NCI-H748 (cell line): ENCODE measurements at regions not wholly inside any gene's neighbourhood (a gene's known extent, or its start where the extent isn't known, plus 50 kb on each side); places are given as distances from the start of the nearest gene placed in this dataset.
"Not testable (repeated sequence)": the region's sequence is repeated elsewhere in the genome, so short reads cannot be mapped to it uniquely, and the experiment has no call there.

Source experiments
- DNase-seq: peaks from one replicate; lab custom pipeline; 2025; ENCODE audit not compliant: unreplicated experiment; lab: John Stamatoyannopoulos, UW

DNA sequence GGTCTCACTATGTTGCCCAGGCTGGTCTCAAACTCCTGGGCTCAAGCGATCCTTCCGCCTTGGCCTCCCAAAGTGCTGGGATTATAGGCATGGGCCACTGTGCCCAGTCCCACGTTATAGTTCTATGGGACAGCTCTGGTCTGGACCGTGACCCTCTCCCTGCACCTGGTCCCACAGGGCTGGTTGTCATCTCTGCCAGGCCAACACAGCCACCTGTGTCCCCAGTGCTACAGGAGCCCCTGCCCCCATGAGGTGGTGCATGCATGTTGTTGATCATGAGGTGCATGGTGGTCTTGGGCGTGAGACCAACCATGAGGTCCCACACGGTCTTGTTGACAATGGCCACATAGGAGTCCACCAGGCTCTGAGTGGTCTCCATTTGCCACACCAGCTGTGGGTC lies 51.0 kb upstream of the UBE2Q2 start:
- not testable (repeated sequence) for DNase-seq

DNA sequence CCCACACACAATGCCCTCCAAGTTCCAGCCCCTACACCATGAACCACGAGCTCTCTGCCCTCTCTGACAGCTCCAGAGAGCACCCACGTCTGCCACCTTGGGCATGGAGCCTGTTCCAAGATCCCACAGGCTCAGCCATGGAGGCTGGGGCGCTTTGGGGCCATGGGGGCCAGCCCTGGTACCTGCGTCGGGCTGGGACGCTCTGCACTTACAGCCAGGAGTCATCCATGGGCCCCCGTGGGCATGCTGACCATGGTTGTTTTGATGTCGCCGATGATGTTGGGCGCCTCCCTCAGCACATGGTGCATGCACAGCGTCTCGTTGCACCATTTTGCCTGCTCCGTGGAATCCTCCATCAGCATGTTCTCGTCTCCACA lies 51.9 kb upstream of the UBE2Q2 start:
- no peak for DNase-seq

DNA sequence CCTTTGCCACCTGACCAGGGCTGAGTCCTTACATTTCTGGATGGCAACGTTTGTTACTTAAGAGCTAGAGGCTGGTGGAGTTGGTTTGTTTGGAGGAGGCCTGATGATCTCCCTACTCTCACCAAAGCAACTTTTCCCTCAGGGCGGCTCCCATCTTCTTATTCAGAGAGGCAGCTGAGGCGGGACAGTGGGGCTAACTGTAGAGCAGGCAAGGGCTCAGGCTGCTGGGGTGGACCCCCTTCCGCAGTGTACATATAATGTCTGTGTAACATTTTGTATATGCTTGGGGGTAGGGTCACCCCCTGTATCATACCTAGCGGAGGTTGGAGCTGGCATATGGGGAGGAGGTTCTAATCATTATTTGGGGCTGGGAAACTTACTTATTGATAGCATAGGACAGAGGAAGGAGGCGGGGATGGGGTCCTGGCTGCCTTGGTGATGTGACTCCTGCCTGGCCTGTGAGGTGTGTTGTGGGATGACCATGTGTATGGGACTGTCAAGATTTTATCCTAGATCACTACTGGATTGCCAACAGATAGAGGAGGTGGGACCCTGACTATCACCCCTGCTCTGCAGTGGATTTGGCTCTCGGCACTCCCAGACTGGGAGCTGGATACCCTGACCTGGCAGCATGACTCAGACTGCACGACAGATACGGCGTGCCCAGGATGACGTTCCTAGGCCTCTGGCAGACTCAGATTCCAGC lies 52.5 kb upstream of the UBE2Q2 start:
- DNase-seq = no peak

DNA sequence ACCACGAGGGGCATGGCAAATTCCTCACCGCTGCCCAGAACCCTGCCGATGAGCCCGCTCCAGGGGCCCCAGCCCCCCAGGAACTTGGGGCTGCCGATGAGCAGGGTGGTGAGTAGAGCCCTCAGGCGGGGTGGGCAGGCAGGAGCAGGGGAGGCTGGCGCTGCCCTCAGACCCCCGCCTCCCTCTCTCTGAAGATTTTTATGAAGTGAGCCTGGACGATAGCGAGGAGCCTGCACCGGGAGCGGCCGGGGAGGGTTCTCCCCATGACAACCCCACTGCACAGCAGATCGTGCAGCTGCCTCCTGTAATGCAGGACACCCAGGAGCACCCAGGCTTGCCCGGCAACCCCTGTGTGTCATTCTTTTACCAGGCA lies 56.7 kb upstream of the UBE2Q2 start:
- no peak for DNase-seq

DNA sequence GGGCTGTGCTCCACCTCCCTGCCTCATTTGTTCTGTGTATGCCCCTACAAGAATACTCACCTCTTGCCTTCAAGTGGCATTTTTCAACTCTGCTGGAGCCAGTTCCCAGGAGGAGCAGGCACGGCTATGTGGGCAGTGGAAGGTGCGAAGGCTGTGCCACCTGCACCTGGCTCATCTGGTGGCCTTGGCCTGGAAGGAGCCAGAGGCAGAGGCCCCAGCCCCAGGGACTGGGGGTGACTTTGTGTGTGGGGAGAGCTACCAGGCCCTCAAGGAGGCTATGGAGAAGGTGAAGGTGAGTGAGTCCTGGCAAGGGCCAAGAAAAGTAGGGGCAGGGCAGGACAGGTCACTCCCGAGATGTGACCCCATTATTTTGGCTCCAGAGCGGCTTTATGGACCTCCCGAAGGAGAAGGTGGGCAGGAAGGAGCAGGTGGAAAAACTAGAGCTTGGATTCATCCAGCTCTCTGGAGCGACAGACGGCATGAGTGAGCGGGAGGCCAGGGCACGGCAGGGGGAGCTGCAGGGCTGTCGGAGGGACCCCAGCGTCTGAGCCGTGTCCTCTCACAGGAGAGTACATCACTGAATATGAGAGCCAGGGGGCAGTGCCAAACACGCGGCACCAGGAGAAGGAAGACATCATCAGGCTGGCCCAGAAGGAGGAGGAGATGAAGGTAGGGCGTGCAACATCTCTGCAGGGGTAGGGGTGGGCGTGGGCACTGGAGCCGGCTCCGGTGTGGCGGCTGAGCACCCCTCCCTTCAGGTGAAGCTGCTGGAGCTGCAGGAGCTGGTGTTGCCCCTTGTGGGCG lies 57.3 kb upstream of the UBE2Q2 start:
- peak; percentile 6 for DNase-seq

DNA sequence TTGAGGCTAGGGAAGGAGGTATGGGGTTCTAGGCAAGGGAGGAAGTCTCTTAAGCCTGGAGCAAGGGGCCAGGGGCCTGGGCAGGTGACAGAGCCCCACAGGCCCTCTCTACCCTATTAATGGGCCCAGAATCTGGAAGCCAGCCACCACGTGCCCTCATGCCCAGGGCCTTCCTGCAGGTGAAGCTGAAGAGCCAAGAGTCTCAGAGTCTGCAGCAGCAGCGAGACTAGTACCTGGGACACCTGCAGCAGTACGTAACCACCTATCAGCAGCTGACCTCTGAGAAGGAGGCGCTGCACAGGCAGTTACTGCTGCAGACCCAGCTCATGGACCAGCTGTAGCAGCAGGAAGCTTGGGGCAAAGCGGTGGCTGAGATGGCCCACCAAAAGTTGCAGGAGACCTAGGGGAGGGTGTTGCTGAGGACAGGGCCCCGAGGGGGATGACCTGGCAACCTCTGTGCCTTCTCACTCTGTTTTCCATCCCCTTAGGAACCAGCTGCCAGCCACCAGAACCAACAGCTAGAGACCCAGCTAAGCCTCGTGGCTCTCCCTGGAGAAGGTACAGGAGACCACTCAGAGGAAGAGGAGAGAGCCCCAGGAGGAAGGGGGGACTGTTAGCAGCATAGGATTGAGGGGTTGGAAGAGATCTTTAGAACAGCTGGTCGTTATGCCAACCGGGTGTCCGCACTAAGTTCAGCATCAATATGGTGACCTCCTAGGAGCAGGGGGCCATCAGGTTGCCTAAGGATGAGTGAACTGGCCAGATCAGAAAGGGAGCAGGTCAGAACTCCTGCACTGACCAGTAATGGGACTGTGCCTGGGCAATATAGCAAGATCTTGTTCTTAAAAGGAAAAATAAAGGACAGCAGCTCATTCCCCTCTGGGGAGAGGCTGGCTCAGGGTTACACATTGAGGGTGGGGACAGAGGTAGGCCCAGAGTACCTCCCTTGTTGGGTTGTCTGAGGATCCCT lies 58.5 kb upstream of the UBE2Q2 start:
- not testable (repeated sequence) for DNase-seq

DNA sequence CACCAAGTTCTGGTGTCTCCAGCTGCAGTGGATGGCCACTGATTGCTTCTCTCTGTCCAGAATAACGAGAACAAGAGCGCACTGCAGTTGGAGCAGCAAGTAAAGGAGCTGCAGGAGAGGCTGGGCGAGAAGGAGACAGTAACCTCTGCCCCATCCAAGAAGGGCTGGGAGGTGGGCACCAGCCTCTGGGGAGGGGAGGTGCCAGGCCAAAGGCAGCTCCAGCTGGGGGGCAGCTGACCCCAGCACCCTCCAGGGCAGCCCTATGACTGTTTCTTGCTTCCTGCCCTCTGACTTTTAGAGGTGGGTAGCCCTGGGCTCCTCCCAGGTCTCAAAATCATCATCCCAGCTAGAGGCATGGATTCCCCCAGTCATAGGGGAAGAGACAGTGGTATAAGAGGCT lies 59.7 kb upstream of the UBE2Q2 start:
- DNase-seq = not testable (repeated sequence)

DNA sequence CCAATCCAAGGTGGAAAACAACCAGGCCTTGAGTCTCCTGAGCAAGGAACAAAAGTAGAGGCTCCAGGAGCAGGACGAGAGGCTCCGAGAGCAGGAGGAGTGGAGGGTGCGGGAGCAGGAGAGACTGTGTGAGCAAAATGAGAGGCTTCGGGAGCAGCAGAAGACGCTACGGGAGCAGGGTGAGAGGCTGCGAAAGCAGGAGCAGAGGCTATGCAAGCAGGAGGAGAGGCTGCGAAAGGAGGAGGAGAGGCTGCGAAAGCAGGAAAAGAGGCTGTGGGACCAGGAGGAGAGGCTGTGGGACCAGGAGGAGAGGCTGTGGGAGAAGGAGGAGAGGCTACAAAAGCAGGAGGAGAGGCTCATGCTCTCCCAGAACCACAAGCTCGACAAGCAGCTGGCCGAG lies 60.3 kb upstream of the UBE2Q2 start:
- DNase-seq = no peak

DNA sequence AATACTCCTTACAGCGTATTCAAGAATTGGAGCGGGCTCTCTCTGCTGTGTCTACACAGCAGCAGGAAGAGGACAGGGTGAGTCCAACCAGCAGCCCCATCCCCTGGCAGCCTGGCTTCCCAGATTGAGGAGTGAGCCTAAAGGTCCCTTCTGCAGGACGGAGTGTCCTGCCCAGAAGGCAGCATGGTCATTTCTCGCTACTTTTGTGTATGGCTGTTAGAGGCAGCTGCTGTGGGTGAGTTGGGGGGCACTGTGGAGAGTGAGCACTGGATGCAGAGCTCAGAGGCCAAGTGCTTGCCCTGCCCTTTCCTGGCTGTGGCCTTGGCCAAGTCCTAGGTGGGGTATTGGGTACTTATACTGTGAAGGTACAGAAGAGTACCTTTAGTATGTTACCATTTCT lies 62.3 kb upstream of the UBE2Q2 start:
- DNase-seq = not testable (repeated sequence)

DNA sequence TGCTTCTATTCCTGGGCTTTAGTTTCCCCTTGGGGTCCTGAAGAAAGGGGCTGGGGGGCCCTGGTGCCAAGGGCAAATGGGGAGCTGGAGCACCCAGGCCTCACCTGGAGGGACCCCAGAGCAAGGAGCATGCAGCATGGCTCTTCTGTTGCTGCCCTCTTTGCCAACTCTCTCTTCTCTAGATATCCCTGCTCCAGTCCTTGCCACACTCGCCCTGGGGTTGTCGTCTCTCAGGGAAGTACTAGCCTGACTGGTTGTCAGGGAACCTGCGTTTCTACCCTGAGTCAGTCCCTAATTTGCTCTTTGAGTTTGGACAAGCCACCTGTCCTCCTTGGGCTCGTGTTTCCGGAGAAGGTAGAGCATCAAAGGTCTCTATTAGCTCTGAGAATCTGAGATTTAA lies 63.7 kb upstream of the UBE2Q2 start:
- no peak for DNase-seq

DNA sequence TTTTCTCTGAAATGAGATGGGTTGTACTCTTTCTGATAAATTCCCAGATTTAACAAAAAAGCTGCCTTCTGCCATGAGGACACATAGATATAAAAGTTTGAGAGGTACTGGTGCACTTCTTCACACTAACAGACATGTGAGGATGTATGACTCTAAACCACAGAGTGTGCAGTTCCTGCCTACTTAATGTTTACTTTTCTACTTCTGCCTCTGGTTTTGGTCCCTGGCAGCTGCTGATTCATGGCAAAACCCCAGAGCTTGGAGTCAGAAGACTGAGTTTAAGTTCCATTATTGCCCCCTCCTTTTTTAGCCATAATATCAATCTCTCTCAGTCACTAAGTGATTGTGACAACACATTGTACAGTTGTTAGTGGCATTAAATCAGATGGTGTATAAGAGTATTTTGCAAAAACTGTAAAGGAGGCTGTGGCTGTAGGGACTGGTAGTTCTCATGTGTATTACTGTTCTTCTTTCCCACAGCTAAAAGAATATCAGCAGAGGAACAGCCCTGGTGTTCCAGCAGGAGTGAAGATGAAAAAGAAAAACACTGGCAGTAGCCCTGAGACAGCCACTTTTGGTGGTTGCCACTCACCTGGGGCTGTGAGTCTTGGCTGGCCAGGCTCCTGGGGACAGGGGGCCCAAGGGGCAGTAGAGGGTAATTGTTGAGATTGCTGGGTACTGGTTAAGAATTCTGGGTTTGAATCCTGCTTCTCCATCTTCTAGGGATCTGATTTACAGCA lies 64.4 kb upstream of the CSPG4 start:
- DNase-seq = not testable (repeated sequence)

DNA sequence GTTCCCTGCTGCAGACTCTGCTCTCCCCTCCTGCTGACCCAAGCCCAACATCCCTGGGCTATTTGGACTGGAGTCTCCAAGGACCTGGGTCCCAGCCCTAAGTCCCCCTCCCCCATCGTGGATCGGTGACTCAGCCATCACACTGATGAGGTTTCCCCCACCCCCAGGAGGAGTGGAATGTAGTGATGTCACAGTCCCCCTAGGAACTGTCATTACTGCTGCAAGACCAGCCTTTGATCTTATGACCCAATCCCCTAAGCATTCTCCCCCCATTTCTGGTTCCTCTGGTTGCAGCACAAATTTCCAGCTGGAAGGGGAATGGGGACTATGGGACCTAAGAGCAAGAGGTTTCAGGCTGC lies 63.4 kb upstream of the CSPG4 start:
- no peak for DNase-seq

DNA sequence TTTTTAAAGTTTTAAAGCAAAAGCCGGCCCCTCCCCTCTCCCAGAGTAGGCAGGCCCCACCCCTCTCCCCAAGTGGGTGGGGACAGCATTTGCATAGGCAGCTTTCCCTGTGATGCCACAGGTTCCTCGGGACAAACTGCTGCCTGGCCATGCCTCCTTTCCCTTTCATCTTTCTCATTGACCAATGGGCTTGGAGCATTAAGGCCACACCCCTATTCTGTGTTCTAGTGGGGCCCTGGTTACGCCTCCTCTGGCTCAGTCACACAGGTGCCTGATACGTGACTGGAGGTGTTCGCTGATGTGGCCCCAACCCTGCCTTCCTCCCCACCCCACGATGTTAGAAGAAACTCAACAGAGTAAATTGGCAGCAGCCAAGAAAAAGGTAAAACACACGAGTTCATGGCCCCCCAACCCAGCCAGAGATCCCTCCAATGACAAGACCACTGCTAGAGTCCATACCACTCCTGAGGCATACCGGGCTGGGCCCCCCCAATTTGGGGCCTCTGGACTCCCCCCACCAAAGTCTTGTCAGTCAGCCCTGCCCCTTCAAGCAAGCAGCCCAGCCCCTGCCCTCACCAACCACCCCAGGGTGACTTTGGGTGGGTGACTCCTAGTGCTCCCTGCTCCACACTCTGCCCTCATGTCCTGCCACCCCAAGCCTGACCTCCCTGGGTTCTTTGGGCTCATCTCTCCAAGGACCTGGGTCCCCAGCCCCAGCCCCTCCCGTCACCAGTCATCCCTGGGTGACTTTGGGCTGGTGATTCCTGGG lies 62.8 kb upstream of the CSPG4 start:
- peak; percentile 36 for DNase-seq

DNA sequence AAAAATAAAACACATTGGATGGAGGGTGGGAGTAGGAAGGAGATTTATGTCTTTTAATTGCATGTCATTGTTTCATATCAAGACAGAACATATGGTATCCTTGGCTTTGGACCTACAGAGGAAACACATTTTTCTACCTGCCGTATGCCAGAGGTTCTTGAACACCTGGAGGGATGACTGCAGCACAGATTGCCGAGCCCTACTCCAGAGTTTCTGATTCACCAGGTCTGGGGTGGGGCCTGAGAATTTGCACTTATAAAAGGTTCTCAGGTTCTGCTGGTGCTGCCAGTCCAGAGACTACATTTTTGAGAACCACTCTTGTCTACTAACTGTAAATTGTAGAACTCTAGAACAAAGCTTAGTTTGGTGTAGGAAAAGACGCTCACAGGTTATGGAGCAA lies 61.3 kb upstream of the CSPG4 start:
- DNase-seq = not testable (repeated sequence)

DNA sequence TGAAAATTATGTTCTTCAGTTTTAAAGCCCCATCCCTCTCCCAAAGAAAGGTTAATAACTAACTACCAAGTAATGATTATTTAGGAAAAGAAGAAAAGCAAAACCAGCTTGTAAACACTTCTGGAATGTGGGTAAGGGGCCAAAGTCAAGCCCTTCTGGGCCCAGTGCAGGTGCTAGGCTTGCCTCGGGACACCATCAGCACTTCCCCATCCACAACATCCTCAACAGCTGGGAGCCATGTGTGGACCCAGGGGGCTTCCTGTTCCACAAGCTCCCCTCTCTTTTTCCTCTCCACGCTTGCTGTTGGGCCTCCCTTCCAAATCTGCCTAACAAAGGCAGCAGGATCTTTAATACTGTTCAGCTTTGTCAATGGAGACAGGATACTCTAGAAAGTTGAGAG lies 58.4 kb upstream of the CSPG4 start:
- not testable (repeated sequence) for DNase-seq

DNA sequence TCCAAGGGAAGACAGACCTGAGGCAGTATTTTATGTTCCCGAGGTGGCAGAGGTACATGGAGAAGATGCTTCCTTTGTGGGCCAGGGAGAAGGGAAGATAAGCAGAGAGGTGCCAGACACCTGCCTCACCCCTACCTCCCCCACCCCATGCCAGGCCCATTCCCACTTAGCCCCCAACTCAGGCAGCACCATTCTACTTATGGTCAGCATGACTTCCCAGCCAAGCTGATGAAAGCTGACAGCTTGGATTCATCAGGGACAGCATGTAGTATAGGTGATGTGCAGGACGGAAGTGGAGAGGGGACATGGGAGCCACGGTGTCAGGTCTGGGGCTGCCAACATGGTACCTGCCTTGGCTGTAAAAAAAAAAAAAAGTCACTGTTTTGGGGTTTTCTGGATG lies 57.5 kb upstream of the CSPG4 start:
- DNase-seq = no peak

DNA sequence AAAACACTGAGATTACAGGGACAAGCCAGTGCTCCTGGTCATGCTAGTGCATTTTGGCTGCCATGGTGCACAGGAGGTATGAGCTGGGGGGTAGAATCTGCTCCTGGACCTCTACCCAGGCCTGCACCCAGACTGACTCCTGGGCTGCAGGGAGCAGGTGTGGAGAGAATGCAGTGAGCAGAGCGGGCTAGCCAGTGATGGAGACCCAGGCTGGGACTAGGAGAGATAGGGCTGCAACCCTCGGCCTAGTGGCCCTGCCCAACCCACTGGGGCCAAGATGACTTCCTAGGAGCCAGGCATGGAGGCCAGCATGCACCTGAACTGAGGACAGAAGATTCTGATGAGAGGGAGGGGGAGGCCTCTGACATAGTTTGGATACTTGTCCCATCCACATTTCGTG lies 55.9 kb upstream of the CSPG4 start:
- not testable (repeated sequence) for DNase-seq

DNA sequence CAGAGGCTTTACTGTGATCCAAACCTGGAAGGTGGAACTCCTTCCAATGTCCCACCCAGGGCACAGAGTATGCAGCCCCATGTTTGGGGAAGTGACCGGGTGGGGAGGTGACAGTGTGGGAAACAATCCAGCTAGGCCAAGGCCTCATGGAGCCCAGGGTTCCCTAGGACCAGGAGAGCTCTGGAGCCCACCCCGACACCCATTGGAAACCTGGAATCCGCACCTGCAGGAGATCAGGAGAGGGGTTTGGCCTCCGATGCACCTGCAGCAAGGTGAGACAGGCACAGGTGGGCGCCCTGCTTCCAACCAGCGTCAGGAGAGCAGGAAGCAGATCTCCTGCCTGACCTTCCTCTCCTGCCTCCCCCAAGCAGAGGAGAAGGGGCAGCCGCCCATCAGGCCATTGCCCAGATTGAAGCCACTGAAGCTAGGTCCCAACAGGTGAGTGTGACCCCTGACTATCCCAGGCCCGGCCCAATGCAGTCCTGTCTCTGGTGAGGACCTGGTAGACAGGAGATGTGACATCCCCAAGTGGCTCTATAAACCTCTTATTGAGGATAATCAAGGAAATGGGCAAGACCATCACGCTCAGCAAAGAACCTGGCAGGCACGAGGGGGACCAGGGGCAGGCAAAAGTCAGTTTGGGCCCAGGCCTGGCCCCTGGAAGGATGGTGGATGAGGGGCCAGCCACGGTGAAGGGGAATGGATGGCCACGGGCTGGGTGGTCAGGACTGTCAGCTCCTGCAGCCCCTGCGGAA lies 53.1 kb upstream of the CSPG4 start:
- DNase-seq = not testable (repeated sequence)

DNA sequence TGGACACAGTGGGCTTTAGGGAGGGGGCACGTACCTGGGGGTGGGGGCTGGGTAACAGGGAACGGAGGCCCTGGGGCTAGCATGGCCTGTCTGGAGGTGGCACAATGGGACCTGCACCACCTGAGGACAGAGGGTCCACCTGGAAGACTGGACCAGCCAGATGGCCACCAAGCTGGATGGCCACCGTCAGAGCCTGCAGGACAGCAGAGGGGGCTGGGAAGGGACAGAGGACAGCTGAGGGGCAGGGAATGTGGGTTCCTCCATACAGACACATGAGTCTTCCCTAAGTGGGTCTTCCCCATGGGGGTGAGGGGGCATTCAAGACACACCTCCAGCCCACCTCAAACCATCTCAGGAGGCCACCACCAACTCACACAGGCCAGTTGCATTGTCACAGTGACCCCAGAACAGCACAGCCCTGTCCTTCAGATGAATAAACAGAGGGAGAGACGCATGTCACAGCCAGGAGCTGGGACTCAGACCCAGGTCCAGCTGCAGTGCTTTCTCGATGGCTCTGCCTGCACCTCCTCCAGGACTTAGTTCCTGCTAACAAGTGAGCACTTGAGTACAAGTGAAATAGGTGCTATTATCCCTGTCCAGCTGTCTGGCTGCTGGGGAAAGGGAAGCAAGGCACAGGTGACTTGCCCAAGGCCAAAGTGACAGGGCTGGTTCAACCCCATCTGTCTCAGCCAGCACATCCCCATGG lies 52.4 kb upstream of the CSPG4 start:
- DNase-seq = not testable (repeated sequence)
